HG03469 (cell line): ENCODE measurements at regions not wholly inside any gene's neighbourhood (a gene's known extent, or its start where the extent isn't known, plus 50 kb on each side); places are given as distances from the start of the nearest gene placed in this dataset.

Source experiments
- ATAC-seq: cut with Tn5 transposase; IDR thresholded peaks from one replicate; pipeline ENCODE4 v1.9.1; 2021; ENCODE audit warnings: mild to moderate bottlenecking, moderate library complexity, moderate number of reproducible peaks; ENCODE audit not compliant: unreplicated experiment

DNA sequence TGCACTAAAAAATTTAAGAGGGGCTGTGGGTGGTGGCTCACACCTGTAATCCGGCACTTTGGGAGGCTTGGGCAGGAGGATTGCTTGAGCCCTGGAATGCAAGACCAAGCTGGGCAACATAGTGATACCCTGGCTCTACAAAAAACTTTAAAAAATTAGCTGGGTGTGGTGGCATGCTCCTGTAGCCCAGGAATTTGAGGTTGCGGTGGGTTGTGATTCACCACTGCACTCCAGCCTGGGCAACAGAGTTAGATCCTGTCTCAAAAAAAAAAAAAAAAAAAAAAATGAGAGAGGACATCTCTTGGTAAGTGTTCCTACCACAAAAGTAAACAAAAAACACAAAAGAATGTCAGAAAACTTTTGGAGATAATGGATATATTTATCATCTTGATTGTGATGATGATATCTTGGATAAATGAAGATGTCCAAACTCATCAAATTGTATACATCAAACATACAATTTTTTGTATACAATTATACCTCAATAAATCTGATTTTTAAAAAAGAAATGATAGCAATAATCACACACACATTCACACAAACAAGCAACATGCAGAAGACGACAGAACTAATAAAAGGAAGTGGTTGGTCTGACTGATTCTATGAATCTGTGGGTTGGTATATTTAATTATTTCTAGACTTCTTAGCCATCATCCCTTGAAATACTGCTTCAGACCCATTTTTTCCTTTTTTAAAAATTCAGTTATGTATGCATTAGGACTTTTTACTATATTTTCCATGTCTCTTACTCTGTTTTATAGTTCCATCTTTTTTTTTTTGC, 465.9 kb downstream of the PLA2G4A start:
- ATAC-seq: peak; percentile 48

DNA sequence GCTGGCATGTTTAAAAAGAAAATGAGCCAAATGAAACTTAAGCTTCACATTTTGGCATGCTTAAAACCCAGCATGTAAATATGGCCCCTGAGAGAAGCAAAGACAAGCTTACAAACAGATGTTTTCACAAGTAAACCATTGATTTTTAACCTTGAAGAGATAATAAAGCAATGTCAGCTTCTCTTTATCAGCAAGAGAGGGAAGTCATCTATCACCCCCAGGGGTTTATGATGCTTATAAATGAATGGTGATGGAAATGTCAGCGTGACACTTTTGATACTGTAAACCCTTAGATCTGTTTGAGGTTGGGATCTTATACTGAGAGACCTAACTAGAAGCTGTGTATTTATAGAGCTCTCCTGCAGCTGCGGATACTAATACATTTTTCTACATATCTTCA, 471.3 kb downstream of the PLA2G4A start:
- no peak for ATAC-seq

DNA sequence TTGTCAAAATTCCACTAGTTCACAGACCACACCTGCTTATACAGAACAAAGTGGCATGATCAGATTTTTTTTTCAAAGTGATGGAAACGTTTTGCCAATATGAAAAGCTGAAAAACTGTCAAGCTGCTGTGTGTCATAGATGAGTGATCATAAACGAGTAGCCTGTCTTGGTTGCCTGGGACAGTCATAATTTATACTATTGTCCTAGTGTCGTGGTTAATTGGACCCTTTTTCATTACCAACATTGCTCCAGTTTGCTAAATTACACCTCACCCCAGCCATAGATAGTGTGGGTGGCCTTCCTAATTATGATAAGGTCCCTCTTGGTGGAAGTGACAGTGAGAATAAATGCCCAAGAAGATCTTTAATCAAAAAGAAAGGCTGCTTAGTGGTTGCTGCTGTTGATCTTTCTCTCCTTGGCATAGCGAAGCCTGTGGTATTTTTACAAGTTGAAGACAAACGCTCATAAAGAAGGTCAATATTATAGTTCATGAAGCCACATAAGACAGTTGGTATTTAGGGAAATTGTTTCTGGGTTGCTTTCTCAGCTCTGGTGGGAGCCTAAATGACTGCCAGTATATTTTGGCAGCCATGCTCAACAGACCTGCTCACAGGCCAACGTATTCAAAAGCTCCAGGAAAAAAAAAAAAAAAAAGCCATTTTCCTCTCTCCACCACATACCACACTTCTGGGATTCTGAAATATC, 478.1 kb downstream of the PLA2G4A start:
- ATAC-seq: no peak

DNA sequence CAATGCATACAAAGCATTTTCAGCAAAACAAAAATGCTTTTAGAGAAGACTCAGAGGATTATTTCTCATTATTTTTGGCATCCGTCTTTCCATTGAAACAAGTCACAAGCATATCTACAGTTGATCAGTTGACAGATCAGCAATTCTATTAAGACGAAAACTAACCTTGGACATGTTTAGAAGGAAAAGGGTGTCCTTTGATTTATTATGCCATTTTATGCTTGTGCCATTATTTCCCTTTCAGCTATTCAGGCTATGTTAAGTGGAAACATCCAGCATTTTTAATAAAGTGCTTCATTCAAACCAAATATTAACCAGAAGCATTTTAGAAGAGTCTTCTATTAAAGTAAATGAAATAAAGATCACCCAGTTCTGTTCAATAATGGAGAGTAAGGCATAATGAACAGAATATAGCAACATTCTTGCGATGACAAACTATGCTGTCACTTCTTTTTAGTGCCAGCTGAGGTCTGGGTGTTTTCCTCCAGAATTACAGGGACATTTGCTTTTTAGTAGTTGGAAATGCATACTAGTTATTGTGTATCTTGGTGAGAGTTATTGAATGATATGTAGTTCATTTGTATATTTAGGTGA, 481.4 kb downstream of the PLA2G4A start:
- ATAC-seq: no peak

DNA sequence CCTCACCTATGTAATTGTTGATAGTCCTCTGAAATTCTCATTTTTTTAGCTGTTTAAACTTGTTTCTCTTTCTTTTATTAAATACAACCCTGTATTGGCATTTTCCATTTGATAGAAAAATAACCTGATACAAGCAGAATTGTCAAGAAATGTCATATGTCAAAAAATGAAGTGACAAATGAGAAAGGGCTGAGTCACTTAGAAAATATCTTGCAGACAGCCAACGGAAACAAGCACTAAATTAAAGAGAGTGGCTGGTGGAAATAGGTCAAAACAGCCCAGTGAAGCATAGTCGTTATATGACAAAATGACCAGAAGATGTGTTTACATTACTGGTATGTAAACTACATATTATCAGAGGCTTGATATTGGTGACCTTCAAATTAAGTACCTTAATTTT, 484.4 kb downstream of the PLA2G4A start:
- ATAC-seq: no peak

DNA sequence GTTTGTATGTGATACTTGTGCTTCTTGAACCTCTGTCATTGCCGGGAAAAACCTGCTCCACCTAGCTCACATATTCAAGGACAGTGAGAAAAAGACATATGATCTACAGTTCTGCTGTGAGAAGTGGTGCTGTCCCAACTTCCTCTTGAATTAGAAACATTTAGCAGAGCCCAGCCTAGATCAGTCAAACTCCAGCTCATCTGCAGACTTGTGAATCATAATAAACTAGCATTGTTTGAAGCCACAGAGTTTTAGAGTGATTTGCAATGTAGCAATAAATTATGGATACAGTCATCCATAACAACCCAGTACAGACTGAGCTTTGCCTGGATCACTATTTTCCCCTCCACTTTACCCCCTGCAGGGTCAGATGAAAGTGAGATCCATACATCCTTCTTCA, 497.8 kb downstream of the PLA2G4A start:
- no peak for ATAC-seq

DNA sequence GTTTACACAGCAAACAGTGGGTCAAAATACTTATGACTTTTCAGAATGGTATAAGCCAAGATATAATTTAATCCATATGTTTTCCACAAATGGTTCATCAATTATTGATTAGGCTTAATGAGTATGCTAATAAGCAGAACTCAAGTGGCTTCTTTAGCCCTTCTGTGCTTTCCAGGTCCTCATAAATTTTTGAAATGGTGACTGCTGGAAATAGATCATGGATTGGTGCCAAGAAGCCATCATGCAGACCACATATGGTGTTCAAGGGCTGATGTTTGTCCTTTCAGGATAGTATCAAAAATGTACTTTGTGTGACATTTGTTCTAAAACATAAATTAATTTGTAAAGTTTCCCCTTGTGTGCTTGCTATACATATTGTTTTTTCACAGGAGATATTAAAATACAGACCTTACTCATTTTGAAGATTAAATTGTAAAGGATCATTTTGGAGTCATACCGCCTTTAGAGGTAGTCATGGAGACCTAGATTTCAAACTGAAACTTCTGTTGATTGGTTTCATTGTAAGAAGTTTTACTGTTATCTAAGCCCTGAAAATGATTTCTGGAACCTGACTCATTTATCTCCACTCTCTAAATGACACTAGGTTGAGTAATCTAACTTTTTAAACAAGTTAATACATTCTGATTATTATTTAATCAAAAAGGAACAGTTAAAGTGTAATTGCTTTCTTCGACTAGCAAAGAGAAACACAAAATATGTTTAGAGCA, 507.9 kb downstream of the PLA2G4A start:
- peak; percentile 90 for ATAC-seq

DNA sequence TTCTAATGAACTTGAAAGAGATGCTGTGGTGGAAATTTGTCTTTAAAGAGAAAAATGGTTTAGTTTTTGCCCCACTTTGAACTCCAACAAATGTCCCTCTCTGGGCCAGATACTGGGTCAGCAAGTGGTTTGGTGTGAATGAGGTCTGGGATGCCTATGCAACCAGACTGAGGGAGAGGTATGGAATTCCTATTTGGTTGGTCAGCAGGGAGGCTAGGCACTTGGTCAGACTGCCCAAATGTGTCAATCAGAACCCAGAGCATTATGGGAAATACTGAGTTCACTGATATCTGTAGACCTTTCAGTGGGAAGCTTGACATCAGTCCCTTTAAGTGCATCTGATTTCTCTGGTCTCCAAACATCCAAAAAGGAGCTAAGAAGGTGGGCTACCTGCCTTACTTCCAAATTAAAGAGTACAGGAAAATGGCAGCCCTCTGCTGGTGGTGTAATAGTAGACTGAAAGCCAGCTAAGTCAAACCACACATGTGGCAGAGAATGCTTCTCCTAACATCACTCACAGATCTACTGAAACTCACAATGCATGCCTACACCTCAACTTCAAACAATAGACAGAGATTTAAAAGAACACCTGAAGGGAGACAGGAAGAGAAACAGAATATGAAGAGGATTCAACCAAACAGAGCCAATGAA, 510.1 kb downstream of the PLA2G4A start:
- no peak for ATAC-seq

DNA sequence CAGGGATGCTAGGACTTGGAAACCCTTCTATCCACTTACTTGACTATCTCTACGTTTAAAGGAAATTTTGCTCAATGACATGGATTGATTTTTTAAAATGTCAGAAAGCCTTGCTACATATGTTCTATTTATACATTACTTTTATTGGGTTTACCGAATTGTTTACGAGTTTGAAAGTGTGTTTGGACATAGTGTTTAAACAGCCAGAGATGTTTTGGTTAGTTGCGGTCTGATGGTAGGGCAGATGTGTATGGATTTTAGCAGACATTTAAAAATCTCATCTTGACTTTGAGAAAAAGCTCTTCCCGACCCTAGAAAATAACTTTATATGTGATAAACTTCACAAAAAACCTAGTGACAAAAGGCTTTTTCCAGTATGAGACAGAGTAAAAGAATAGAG, 513.7 kb downstream of the PLA2G4A start:
- no peak for ATAC-seq

DNA sequence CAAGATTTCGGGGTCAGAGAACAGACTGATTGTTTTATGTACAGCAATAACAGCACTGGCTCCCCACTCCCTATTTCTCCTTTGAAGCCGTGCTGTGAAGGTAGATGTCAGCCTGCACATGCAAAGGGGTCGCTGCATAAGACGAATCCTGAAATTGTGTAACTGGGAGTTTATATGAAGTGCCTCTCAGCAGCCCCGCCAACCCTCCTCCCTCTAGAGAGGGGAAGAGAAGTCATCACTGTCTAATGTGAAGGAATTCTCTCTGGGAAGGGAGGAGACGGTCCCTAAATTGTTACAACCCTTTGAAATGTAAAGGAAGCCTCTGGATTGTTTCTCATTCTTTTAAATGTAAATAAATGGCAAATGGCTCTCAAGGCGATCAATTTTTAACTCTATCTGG, 545.3 kb downstream of the PLA2G4A start:
- no peak for ATAC-seq

DNA sequence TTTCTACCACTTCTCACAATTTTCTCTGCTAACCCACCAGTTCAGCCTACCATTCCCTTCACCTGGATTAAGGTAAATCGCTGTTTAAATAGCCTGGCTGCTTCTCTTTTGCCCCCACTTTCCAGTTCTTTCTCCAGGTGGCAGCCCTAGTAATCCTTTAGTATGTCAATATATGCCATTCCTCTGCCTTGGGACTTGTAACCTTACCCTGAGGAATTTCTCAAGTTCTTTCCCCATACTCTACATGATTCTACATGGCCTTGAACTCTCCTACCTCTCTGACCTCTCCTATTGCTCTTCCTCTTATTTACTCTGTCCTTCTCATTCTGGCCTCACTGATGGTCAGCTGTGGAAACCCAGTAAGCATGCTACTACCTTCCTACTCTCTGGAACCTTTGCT, 546.0 kb downstream of the PLA2G4A start:
- no peak for ATAC-seq

DNA sequence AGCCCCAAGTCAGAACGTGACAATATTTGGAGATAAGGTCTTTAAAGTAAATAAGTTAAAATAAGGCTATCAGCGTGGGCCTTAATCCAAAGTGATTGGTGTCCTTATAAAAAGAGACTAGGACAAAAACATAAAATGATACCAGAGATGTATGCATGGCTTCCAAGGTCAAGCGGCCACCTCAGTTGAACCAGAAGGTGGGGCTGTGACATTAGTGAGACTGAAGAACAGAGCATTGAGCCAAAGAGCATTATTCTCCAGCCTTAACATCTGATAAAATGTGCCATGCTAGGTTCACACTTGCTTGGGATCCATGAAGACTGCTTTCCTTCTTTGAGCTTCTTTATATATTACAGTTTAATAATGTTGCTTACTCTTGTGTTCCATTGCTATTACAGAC, 554.6 kb downstream of the PLA2G4A start:
- no peak for ATAC-seq

DNA sequence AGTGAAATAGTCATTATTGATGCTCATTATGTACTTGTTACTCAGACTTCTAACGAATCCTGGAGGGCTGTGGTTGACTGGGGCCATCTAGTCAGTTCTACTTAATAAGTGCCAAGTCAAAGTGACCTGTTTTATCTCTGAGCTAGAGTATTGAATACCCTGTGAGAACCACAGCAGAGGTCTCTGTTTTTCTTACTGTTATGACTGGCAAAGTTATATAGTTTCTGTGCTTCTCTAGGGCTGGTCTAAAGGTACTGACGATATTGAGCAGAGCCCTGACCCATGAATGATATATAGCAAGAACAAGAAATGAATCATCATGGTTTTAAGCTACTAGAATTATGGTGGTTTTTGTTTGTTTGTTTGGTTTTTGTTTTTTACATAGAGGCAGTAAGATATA, 555.8 kb downstream of the PLA2G4A start:
- ATAC-seq: peak; percentile 80

DNA sequence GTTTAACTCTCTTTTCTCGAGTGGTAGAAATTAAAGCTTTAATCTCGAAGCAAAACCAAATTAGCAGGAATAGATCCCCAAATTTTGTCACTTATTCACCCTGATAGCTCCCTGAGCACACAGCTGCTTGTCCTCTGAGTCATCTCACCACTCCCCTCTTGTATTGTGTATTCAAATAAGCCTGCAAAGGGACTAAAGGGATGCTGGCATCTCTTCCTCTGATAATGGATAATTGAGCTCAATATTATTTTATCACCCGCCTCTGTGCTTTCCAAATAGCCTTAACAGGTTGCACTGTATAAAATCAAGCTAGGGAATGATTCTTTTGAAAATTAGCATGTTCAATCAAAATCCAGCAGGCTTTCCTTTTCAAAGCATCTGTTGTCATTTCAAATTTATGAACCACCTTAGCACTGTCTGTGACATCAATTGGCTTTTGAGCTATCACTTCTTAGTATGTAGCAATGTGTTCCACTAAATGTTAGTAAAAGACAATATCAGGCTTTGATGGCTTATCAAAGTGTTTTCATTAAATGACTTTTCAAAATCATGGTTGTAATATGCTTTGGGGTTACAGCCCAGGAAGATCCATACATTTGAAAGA, 561.6 kb downstream of the PLA2G4A start:
- ATAC-seq: no peak

DNA sequence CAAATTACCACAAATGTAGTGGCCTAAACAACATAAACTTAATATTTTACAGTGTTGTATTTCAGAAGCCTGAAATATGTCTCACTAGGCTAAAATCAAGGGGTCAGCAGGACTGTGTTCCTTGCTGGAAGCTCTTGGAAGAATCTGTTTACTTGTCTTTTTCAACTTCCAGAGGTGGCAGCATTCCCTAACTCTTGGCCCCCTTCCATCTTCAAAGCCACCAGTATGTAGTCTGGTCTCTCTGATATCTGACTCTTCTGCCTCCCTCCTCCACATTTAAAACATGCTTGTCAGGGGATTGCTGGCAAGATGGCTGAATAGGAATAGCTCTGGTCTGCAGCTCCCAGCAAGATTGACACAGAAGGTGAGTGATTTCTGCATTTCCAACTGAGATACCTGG, 567.5 kb downstream of the PLA2G4A start:
- ATAC-seq: no peak

DNA sequence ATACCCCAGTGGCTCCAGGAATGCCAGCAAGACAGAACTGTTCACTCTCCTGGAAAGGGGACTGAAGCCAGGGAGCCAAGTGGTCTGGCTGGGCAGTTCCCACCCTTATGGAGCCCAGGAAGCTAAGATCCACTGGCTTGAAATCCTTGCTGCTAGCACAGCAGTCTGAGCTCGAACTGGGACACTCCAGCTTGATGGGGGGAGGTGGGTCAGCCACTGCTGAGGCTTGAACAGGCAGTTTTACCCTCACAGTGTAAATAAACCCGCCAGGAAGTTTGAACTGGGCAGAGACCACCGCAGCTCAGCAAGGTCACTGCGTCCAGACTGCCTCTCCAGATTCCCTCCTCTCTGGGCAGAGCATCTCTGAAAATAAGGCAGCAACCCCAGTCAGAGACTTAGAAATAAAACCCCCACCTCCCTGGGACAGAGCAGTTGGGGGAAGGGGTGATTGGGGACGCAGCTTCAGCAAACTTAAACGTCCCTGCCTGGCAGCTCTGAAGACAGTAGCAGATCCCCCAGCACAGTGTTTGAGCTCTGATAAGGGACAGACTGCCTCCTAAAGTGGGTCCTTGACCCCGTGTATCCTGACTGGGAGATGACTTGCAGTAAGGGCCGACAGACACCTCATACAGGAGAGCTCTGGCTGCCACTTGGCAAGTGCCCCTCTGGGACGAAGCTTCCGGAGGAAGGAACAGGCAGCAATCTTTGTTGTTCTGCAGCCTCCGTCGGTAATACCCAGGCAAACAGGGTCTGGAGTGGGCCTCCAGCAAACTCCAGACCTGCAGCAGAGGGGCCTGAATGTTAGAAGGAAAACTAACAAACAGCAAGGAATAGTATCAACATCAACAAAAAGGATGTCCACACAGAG, 568.4 kb downstream of the PLA2G4A start:
- no peak for ATAC-seq

DNA sequence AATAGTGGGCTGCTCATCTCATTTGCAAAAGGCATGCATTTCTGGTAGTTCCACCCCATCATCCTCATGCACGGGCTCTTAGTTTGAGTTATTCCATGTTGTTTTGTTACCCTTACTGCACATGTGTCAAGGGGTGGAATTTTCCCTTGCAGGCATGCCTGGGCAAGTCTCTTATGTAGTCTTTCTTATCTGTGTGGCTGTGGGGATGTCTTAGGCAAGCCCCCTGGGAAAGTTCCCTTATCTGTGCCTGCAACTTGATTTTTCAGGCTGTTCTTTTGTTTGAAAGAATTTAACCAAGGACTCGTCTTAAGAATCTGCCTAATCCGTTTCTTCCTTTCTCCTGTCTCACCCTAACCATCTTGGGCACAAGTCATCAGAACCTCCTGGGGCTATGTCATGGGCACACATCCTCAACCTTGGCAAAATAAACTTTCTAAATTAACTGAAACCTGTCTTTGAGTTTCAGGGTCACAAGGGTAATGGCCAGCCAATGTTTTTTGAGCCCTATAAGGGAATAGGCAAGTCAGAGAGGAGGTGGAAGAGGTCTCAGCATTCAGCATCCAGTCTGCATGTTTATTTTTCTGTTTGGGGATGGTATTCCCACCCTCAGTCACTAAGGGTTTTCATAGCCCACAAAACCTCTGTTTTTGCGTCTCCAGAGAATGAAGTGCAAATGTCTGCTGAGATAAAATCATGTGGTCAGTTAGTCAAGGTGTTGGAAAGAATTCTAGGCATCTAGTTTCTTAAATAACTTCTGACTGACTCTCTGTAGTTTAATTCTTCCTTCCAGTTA, 579.7 kb downstream of the PLA2G4A start:
- ATAC-seq: no peak

DNA sequence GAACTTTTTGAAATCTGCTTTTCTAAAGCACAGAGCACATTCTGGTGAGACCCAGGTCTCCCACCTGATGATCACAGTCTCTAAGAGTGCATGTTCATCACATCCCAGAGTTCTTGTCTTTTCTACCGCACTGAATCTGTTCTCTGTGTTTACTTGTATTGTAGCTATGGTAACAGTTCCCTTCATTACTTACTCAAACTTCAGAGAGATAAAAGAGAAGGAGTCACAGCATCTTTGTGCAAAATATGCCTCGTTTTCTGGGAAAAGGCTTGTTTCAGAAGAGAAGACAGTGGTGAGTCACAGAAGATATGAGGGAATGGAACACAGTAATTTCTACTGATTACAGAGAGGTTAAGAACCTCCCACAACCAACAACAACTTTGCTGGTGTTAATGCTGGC, 580.6 kb downstream of the PLA2G4A start:
- ATAC-seq: no peak

DNA sequence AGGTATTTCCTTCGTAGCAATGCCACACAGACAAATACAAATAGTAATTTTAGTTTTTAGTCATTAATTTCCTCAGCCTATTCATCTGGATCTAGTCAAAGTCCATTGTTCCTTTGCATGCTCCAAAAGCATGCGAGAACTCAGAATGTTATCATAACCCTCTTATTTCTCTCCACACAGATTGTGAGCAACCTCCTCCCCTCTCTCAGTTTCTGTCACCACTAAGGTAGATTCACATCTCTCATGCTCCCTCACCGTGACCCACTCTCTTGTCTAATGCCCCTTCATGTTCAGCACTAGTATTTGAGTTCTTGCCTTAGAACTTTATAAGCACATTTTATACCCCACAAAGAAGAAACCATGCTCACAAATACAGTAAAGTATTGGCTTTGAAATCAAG, 582.4 kb downstream of the PLA2G4A start:
- peak; percentile 45 for ATAC-seq
